ENCODE measurements at regions not wholly inside any gene's neighbourhood (a gene's known extent, or its start where the extent isn't known, plus 50 kb on each side); places are given as distances from the start of the nearest gene placed in this dataset.

DNA sequence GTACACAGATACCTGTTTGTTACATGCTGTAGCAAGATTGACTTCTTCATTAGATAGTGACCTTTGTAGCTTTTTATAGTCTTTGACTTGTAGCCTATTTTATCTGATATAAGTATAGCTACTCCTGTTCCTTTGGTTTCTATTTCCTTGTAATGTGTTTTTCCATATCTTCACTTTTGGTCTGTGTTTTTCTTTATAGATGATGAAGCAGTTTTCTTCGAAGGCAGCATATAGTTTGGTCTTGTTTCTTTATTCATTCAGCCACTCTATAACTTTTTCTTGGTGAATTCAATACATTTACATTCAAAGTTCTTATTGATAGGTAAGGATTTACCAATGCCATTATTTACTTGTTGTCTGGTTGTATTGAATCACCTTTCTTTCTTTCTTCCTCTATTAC lies 1357.3 kb upstream of the EYS start:
- Histone ChIP-seq H3K27ac (ENCODE audit: low read depth in 2 of 2, low read length in 1 of 2) (no peak overlapping the region), H3K9me3 (ENCODE audit: control insufficient read depth in 2 of 2, insufficient read depth in 1 of 2, low read depth in 1 of 2, low read length in 1 of 2) (peaks cover 0 to 3% of the 10 kb centered on the region in 2 donors)
- WGBS, 2 donors, result 76 to 83% methylated on average over 1 of the region's 1 CpG

DNA sequence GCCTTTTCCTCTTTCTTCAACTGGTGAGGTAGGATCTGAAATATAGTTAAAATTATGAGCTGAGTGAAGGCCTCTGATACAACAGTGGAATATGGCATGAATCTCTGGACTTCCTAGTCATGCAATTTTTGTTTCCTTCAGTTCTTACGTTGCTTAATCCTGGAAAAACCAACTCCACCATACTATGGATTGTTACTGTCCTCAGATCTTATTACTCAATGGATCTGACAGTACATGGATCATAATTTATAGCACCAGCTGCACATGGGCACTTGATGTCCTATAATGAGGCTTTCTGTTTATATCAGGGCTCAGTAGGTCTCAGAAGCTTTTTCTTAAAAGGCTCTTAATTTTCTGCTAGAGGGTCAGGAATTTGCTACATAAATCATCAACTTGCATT lies 1341.0 kb upstream of the EYS start:
- Histone ChIP-seq H3K27me3 (ENCODE audit: control insufficient read depth in 1 of 2, insufficient read depth in 2 of 2, low read length in 2 of 2) (no peaks in the 10 kb centered on the region), H3K4me3 (ENCODE audit: low read depth in 1 of 2, low read length in 2 of 2) (no peak overlapping the region), H3K36me3 (ENCODE audit: control insufficient read depth in 2 of 2, insufficient read depth in 2 of 2, low read length in 1 of 2) (no peaks in the 10 kb centered on the region), H3K4me1 (ENCODE audit: control insufficient read depth in 2 of 2, insufficient read depth in 2 of 2, low read length in 1 of 2) (no peaks in the 10 kb centered on the region), H3K27ac (ENCODE audit: low read depth in 2 of 2, low read length in 1 of 2) (no peak overlapping the region), H3K9me3 (ENCODE audit: control insufficient read depth in 2 of 2, insufficient read depth in 1 of 2, low read depth in 1 of 2, low read length in 1 of 2) (no peaks in the 10 kb centered on the region)
- 33 to 36% methylated on average over 1 of the region's 1 CpG for WGBS, 2 donors

More for the DNA sequence above, 1357.3 kb upstream of the EYS start:
- no peaks in the 10 kb centered on the region for H3K4me1 ChIP-seq (ENCODE audit: control insufficient read depth in 2 of 2, insufficient read depth in 2 of 2, low read length in 1 of 2)
- H3K36me3 ChIP-seq (ENCODE audit: control insufficient read depth in 2 of 2, insufficient read depth in 2 of 2, low read length in 1 of 2), result no peaks in the 10 kb centered on the region
- no peaks in the 10 kb centered on the region for H3K27me3 ChIP-seq (ENCODE audit: control insufficient read depth in 1 of 2, insufficient read depth in 2 of 2, low read length in 2 of 2)
- no peak overlapping the region for H3K4me3 ChIP-seq (ENCODE audit: low read depth in 1 of 2, low read length in 2 of 2)

DNA sequence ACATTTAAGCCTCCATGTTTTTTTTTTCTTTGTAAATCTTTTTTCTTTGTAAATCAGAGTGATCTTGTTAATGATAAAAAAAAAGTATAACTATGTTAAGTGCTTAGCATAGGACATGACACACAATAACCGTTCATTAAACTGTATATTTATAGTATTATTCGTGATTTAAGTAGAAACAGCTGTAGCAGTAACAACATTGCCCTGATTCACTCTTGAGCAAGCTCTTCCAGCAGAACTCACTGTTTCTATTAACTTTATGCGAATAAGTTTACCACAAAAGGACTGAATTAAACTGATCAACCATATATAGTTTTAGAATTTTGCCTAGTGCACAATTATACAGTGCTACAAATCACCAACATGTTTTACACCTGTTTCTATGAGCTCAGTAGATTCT lies 1338.0 kb upstream of the EYS start:
- Histone ChIP-seq H3K36me3 (ENCODE audit: control insufficient read depth in 2 of 2, insufficient read depth in 2 of 2, low read length in 1 of 2) (no peaks in the 10 kb centered on the region), H3K27ac (ENCODE audit: low read depth in 2 of 2, low read length in 1 of 2) (no peak overlapping the region), H3K9me3 (ENCODE audit: control insufficient read depth in 2 of 2, insufficient read depth in 1 of 2, low read depth in 1 of 2, low read length in 1 of 2) (no peaks in the 10 kb centered on the region), H3K27me3 (ENCODE audit: control insufficient read depth in 1 of 2, insufficient read depth in 2 of 2, low read length in 2 of 2) (no peaks in the 10 kb centered on the region), H3K4me1 (ENCODE audit: control insufficient read depth in 2 of 2, insufficient read depth in 2 of 2, low read length in 1 of 2) (no peaks in the 10 kb centered on the region), H3K4me3 (ENCODE audit: low read depth in 1 of 2, low read length in 2 of 2) (no peak overlapping the region)
- 60 to 62% methylated on average over 3 of the region's 3 CpGs for WGBS, 2 donors

DNA sequence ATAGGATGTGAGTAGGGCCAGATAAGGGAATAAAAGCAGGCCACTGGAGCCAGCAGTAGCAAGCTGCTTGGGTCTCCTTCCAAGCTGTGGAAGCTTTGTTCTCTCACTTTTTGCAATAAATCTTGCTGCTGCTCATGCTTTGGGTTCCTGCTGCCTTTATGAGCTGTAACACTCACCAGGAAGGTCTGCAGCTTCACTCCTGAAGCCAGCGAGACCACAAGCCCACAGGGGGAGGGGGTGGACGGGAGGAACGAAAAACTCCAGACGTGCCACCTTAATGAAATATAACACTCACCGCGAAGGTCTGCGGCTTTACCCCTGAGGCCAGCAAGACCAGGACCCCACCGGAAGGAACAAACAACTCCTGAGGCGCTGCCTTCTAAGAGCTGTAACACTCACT lies 1324.4 kb upstream of the EYS start:
- Histone ChIP-seq H3K4me3 (ENCODE audit: low read depth in 1 of 2, low read length in 2 of 2) (no peak overlapping the region), H3K9me3 (ENCODE audit: control insufficient read depth in 2 of 2, insufficient read depth in 1 of 2, low read depth in 1 of 2, low read length in 1 of 2) (peaks cover 5 to 9% of the 10 kb centered on the region in 2 donors), H3K4me1 (ENCODE audit: control insufficient read depth in 2 of 2, insufficient read depth in 2 of 2, low read length in 1 of 2) (no peaks in the 10 kb centered on the region), H3K27ac (ENCODE audit: low read depth in 2 of 2, low read length in 1 of 2) (no peak overlapping the region), H3K27me3 (ENCODE audit: control insufficient read depth in 1 of 2, insufficient read depth in 2 of 2, low read length in 2 of 2) (no peaks in the 10 kb centered on the region), H3K36me3 (ENCODE audit: control insufficient read depth in 2 of 2, insufficient read depth in 2 of 2, low read length in 1 of 2) (no peaks in the 10 kb centered on the region)
- 88 to 90% methylated on average over 9 of the region's 9 CpGs for WGBS, 2 donors

DNA sequence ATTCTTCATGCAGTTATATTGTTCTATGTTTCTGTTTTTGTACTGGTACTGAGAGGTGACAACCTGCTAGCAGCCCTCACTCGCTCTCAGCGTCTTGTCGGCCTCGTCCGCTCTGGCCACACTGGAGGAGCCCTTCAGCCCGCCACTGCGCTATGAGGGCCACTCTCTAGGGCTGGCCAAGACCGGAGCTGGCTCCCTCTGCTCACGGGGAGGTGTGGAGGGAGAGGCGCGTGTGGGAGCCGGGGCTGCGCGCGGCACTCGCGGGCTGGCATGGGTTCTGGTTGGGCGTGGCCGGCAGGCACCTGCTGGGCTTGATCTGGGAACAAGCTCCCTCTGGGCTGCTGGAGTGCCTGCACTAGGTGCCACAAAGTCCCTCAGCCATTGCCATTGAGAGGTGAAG lies 1323.8 kb upstream of the EYS start:
- 95% methylated on average over 19 of the region's 19 CpGs for WGBS, 2 donors
- H3K4me3 ChIP-seq (ENCODE audit: low read depth in 1 of 2, low read length in 2 of 2), result no peak overlapping the region
- H3K36me3 ChIP-seq (ENCODE audit: control insufficient read depth in 2 of 2, insufficient read depth in 2 of 2, low read length in 1 of 2), result no peaks in the 10 kb centered on the region
- H3K27ac ChIP-seq (ENCODE audit: low read depth in 2 of 2, low read length in 1 of 2), result no peak overlapping the region
- H3K4me1 ChIP-seq (ENCODE audit: control insufficient read depth in 2 of 2, insufficient read depth in 2 of 2, low read length in 1 of 2), result no peaks in the 10 kb centered on the region
- H3K27me3 ChIP-seq (ENCODE audit: control insufficient read depth in 1 of 2, insufficient read depth in 2 of 2, low read length in 2 of 2), result no peaks in the 10 kb centered on the region
- peaks cover 5 to 9% of the 10 kb centered on the region in 2 donors for H3K9me3 ChIP-seq (ENCODE audit: control insufficient read depth in 2 of 2, insufficient read depth in 1 of 2, low read depth in 1 of 2, low read length in 1 of 2)

DNA sequence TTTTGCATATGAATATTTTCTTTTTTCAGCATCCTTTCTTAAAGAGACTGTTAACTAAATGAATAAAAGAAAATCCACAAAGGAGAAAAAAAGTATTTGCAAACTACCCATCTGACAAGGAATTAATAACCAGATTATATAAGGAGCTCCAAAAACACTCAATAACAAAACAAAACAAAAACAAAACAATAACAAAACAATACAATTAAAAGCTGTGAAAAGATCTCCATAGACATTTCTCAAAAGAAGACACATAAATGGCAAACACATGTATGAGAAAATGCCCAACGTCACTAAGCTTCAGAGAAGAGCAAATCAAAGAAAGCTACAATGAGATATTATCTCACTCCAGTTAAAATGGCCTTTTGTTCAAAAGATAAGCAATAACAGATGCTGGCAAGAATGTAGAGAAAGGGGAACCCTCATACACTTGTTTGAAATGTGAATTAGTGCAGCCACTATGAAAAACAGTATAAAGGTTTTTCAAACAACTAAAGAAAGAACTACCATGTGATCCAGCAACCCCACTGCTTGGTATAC lies 1310.0 kb upstream of the EYS start:
- Histone ChIP-seq H3K9me3 (ENCODE audit: control insufficient read depth in 2 of 2, insufficient read depth in 1 of 2, low read depth in 1 of 2, low read length in 1 of 2) (no peaks in the 10 kb centered on the region), H3K4me3 (ENCODE audit: low read depth in 1 of 2, low read length in 2 of 2) (no peak overlapping the region), H3K27me3 (ENCODE audit: control insufficient read depth in 1 of 2, insufficient read depth in 2 of 2, low read length in 2 of 2) (no peaks in the 10 kb centered on the region), H3K36me3 (ENCODE audit: control insufficient read depth in 2 of 2, insufficient read depth in 2 of 2, low read length in 1 of 2) (no peaks in the 10 kb centered on the region), H3K27ac (ENCODE audit: low read depth in 2 of 2, low read length in 1 of 2) (no peak overlapping the region), H3K4me1 (ENCODE audit: control insufficient read depth in 2 of 2, insufficient read depth in 2 of 2, low read length in 1 of 2) (no peaks in the 10 kb centered on the region)
- 46 to 57% methylated on average over 1 of the region's 1 CpG for WGBS, 2 donors

DNA sequence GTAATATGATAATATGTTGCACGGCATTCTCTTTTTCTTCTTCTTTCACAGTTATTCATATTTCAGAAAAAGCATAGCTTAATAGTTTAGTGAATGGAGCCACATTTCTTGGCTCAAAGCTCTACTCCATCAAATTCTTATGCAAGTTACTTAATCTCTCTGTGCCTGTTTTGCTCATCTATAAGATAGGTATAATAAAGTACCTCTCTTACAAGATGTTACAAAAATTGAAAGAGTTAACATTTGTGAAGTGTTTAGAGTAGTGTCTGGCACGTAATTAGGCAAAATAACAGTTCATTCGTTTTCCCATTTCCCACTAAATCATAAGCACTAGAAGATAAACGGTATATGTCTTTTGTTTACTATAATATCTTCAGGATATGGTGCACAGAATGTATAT lies 1304.4 kb upstream of the EYS start:
- no peaks in the 10 kb centered on the region for H3K36me3 ChIP-seq (ENCODE audit: control insufficient read depth in 2 of 2, insufficient read depth in 2 of 2, low read length in 1 of 2)
- no peaks in the 10 kb centered on the region for H3K27me3 ChIP-seq (ENCODE audit: control insufficient read depth in 1 of 2, insufficient read depth in 2 of 2, low read length in 2 of 2)
- 50 to 56% methylated on average over 4 of the region's 4 CpGs for WGBS, 2 donors
- no peaks in the 10 kb centered on the region for H3K4me1 ChIP-seq (ENCODE audit: control insufficient read depth in 2 of 2, insufficient read depth in 2 of 2, low read length in 1 of 2)
- H3K27ac ChIP-seq (ENCODE audit: low read depth in 2 of 2, low read length in 1 of 2), result no peak overlapping the region
- no peaks in the 10 kb centered on the region for H3K9me3 ChIP-seq (ENCODE audit: control insufficient read depth in 2 of 2, insufficient read depth in 1 of 2, low read depth in 1 of 2, low read length in 1 of 2)
- H3K4me3 ChIP-seq (ENCODE audit: low read depth in 1 of 2, low read length in 2 of 2), result no peak overlapping the region

DNA sequence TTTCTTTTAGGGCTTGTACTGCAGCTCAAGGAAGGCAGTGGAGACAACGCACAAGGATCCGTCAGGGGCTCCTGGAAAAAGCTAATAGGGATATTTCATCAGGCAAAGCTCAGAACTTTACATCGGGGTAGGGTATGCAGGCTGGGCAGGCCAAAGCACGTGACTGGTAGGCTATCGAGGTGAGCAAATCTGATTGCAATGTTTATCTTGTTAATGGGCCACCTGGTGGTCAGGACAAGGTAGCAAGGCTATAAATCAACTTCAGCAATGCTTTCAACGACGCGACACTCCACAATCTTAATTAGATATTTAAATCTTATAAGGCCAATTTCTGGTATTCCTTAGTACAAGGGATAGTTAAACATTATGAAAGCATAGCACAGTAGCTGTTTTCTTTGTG lies 1302.8 kb upstream of the EYS start:
- Histone ChIP-seq H3K27me3 (ENCODE audit: control insufficient read depth in 1 of 2, insufficient read depth in 2 of 2, low read length in 2 of 2) (no peaks in the 10 kb centered on the region), H3K27ac (ENCODE audit: low read depth in 2 of 2, low read length in 1 of 2) (no peak overlapping the region), H3K36me3 (ENCODE audit: control insufficient read depth in 2 of 2, insufficient read depth in 2 of 2, low read length in 1 of 2) (no peaks in the 10 kb centered on the region), H3K9me3 (ENCODE audit: control insufficient read depth in 2 of 2, insufficient read depth in 1 of 2, low read depth in 1 of 2, low read length in 1 of 2) (no peaks in the 10 kb centered on the region), H3K4me1 (ENCODE audit: control insufficient read depth in 2 of 2, insufficient read depth in 2 of 2, low read length in 1 of 2) (no peaks in the 10 kb centered on the region), H3K4me3 (ENCODE audit: low read depth in 1 of 2, low read length in 2 of 2) (no peak overlapping the region)
- WGBS, 2 donors, result 57 to 59% methylated on average over 8 of the region's 8 CpGs

DNA sequence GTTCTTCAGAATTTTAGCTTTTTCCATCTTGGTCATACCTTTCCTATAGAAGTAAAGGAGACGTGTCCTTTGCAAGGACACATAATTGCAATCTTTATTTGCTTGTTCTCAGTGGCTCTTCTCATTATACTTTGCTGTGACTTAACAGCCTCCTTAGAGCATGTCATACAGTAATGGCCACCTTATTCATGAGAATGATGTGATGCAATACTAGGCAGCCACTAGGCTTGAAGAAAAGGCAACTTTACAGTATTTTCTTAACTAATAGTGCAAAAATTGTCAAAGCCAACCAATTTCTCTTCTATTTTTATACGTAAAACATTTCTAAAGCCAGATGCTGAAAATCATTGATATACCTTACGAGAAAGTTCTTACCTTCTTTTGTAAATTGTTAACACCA lies 1296.8 kb upstream of the EYS start:
- Histone ChIP-seq H3K4me3 (ENCODE audit: low read depth in 1 of 2, low read length in 2 of 2) (no peak overlapping the region), H3K36me3 (ENCODE audit: control insufficient read depth in 2 of 2, insufficient read depth in 2 of 2, low read length in 1 of 2) (no peaks in the 10 kb centered on the region), H3K27ac (ENCODE audit: low read depth in 2 of 2, low read length in 1 of 2) (no peak overlapping the region), H3K9me3 (ENCODE audit: control insufficient read depth in 2 of 2, insufficient read depth in 1 of 2, low read depth in 1 of 2, low read length in 1 of 2) (no peaks in the 10 kb centered on the region), H3K4me1 (ENCODE audit: control insufficient read depth in 2 of 2, insufficient read depth in 2 of 2, low read length in 1 of 2) (no peaks in the 10 kb centered on the region), H3K27me3 (ENCODE audit: control insufficient read depth in 1 of 2, insufficient read depth in 2 of 2, low read length in 2 of 2) (no peaks in the 10 kb centered on the region)
- 79 to 87% methylated on average over 3 of the region's 3 CpGs for WGBS, 2 donors

DNA sequence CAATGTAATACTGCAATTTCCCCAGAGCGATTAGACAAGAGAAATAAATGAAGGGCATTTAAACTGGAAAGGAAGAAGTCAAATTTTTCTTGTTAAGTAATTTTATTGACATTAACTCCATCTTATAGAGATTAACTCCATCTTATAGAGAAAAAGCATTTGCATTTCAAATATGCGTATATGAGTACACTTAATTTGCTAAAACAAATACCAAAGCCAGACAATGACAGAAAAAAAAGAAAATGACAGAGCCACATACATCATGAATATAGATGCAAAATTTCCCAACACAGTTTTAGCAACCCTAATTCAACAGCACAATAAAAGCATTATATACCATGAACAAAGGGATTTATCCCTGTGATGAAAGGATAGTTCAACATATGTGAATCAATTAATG lies 1293.1 kb upstream of the EYS start:
- Histone ChIP-seq H3K36me3 (ENCODE audit: control insufficient read depth in 2 of 2, insufficient read depth in 2 of 2, low read length in 1 of 2) (no peaks in the 10 kb centered on the region), H3K9me3 (ENCODE audit: control insufficient read depth in 2 of 2, insufficient read depth in 1 of 2, low read depth in 1 of 2, low read length in 1 of 2) (peaks cover 0 to 2% of the 10 kb centered on the region in 2 donors), H3K4me3 (ENCODE audit: low read depth in 1 of 2, low read length in 2 of 2) (no peak overlapping the region), H3K4me1 (ENCODE audit: control insufficient read depth in 2 of 2, insufficient read depth in 2 of 2, low read length in 1 of 2) (no peaks in the 10 kb centered on the region), H3K27me3 (ENCODE audit: control insufficient read depth in 1 of 2, insufficient read depth in 2 of 2, low read length in 2 of 2) (no peaks in the 10 kb centered on the region), H3K27ac (ENCODE audit: low read depth in 2 of 2, low read length in 1 of 2) (no peak overlapping the region)
- 89 to 95% methylated on average over 2 of the region's 2 CpGs for WGBS, 2 donors

Data from esophagus (tissue), 2 donors.